ENCODE measurements at regions not wholly inside any gene's neighbourhood (a gene's known extent, or its start where the extent isn't known, plus 50 kb on each side); places are given as distances from the start of the nearest gene placed in this dataset.

- no peak for TF ChIP-seq CTCF (IDR thresholded peaks at IDR 0.05; ENCODE audit: insufficient read depth, low read depth, low read length)
- H3K36me3 ChIP-seq (ENCODE audit: control insufficient read depth, insufficient read depth, low read length), result no peaks in the 10 kb centered on the region
- DNase-seq (ENCODE audit: low read depth), result no peak
- no peaks in the 10 kb centered on the region for H3K27me3 ChIP-seq (ENCODE audit: control insufficient read depth, insufficient read depth, low read length)
- ChIA-PET CTCF (no interaction called here), POLR2A (no interaction called here)
- no peak overlapping the region for H3K4me3 ChIP-seq (ENCODE audit: low read depth, low read length)
Measured at GRCh38 chr7:17471325-17471724, 172.9 kb downstream of the AHR start.

- H3K4me3 ChIP-seq (ENCODE audit: low read depth, low read length), result no peak overlapping the region
- TF ChIP-seq CTCF (IDR thresholded peaks at IDR 0.05; ENCODE audit: insufficient read depth, low read depth, low read length), result no peak
- no peaks in the 10 kb centered on the region for H3K36me3 ChIP-seq (ENCODE audit: control insufficient read depth, insufficient read depth, low read length)
- H3K27me3 ChIP-seq (ENCODE audit: control insufficient read depth, insufficient read depth, low read length), result no peaks in the 10 kb centered on the region
- ChIA-PET POLR2A (no interaction called here), CTCF (no interaction called here)
- DNase-seq (ENCODE audit: low read depth), result no peak
Measured at GRCh38 chr7:17472518-17472917, 174.1 kb downstream of the AHR start.

GRCh38 chr7:17472939-17473338 lies 174.5 kb downstream of the AHR start:
- TF ChIP-seq CTCF (IDR thresholded peaks at IDR 0.05; ENCODE audit: insufficient read depth, low read depth, low read length), result no peak
- no peak for DNase-seq (ENCODE audit: low read depth)
- H3K36me3 ChIP-seq (ENCODE audit: control insufficient read depth, insufficient read depth, low read length), result no peaks in the 10 kb centered on the region
- POLR2A ChIA-PET, result no interaction called here
- CTCF ChIA-PET, result no interaction called here
- H3K27me3 ChIP-seq (ENCODE audit: control insufficient read depth, insufficient read depth, low read length), result no peaks in the 10 kb centered on the region
- no peak overlapping the region for H3K4me3 ChIP-seq (ENCODE audit: low read depth, low read length)

- no peak overlapping the region for H3K4me3 ChIP-seq (ENCODE audit: low read depth, low read length)
- no peak for TF ChIP-seq CTCF (IDR thresholded peaks at IDR 0.05; ENCODE audit: insufficient read depth, low read depth, low read length)
- DNase-seq (ENCODE audit: low read depth), result no peak
- no peaks in the 10 kb centered on the region for H3K36me3 ChIP-seq (ENCODE audit: control insufficient read depth, insufficient read depth, low read length)
- H3K27me3 ChIP-seq (ENCODE audit: control insufficient read depth, insufficient read depth, low read length), result no peaks in the 10 kb centered on the region
- ChIA-PET POLR2A (no interaction called here), CTCF (no interaction called here)
Measured at GRCh38 chr7:17474724-17475344, 176.4 kb downstream of the AHR start.

GRCh38 chr7:17477182-17477581 lies 178.7 kb downstream of the AHR start:
- Histone ChIP-seq H3K36me3 (ENCODE audit: control insufficient read depth, insufficient read depth, low read length) (no peaks in the 10 kb centered on the region), H3K4me3 (ENCODE audit: low read depth, low read length) (no peak overlapping the region), H3K27me3 (ENCODE audit: control insufficient read depth, insufficient read depth, low read length) (no peaks in the 10 kb centered on the region)
- CTCF ChIA-PET, result interaction anchor here (0.6 kb wide), 2 partner anchors 8 to 241 kb away, joined by 3 read pairs; no protein-coding TSS in a partner anchor
- POLR2A ChIA-PET, result no interaction called here
- no peak for TF ChIP-seq CTCF (IDR thresholded peaks at IDR 0.05; ENCODE audit: insufficient read depth, low read depth, low read length)
- DNase-seq (ENCODE audit: low read depth), result peak; percentile 59

All from BJ (cell line).